ENCODE measurements at regions not wholly inside any gene's neighbourhood (a gene's known extent, or its start where the extent isn't known, plus 50 kb on each side); places are given as distances from the start of the nearest gene placed in this dataset.

DNA sequence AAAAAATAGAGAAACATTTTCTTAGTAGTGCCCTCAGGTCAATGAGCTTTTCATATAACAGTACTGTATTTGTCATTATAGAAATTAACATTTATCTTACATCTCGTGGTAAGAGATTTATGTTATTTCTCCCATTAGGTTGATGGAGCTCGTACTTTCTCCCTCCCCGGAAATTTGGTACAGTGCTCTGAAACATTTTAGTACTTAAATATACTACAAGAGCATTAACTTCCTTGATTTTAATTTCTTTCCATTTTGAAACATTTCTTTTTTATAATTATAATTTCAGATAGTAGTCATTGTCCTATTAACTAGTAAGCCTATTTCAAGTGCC, 205.4 kb downstream of the MBL2 start:
- TF ChIP-seq, protein P1, sequence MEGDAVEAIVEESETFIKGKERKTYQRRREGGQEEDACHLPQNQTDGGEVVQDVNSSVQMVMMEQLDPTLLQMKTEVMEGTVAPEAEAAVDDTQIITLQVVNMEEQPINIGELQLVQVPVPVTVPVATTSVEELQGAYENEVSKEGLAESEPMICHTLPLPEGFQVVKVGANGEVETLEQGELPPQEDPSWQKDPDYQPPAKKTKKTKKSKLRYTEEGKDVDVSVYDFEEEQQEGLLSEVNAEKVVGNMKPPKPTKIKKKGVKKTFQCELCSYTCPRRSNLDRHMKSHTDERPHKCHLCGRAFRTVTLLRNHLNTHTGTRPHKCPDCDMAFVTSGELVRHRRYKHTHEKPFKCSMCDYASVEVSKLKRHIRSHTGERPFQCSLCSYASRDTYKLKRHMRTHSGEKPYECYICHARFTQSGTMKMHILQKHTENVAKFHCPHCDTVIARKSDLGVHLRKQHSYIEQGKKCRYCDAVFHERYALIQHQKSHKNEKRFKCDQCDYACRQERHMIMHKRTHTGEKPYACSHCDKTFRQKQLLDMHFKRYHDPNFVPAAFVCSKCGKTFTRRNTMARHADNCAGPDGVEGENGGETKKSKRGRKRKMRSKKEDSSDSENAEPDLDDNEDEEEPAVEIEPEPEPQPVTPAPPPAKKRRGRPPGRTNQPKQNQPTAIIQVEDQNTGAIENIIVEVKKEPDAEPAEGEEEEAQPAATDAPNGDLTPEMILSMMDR (IDR thresholded peaks at IDR 0.05; ENCODE audit: extremely low read depth in 1 of 2, insufficient read depth in 1 of 2, low read depth in 1 of 2, low read length in 2 of 2): no peak
- no peak for TF ChIP-seq EZH2 (IDR thresholded peaks at IDR 0.05; ENCODE audit: borderline replicate concordance, low read depth, low read length, severe bottlenecking)
